HCT116 (cell line): ENCODE measurements at regions not wholly inside any gene's neighbourhood (a gene's known extent, or its start where the extent isn't known, plus 50 kb on each side); places are given as distances from the start of the nearest gene placed in this dataset.

Experiments used
- CBX3 ChIP-seq: IDR thresholded peaks from 2 replicates; pipeline ENCODE4 v1.6.1; 2012; ENCODE audit warnings: low read depth
- CEBPB ChIP-seq: IDR thresholded peaks from 2 replicates; pipeline ENCODE4 v1.6.1; 2012; ENCODE audit warnings: low read depth
- CTCF ChIP-seq, 3 experiments: fragments of 200-600 bp in 1 of 3; sonication (generic) in 1 of 3; IDR thresholded peaks in 2 of 3; conservative IDR thresholded peaks in 1 of 3; 2 replicates each; pipeline ENCODE4 v1.5.1; 2012 to 2017; ENCODE audit warnings: low read depth in 2 of 3, low read length in 2 of 3, antibody characterized with exemption in 1 of 3, borderline replicate concordance in 1 of 3, control low read depth in 1 of 3, mild to moderate bottlenecking in 1 of 3, mixed read lengths in 1 of 3, mixed run types in 1 of 3, moderate library complexity in 1 of 3; ENCODE audit not compliant: insufficient read depth in 1 of 3
- EGR1 ChIP-seq: IDR thresholded peaks from 2 replicates; pipeline ENCODE4 v1.6.1; 2012; ENCODE audit warnings: low read depth
- ELF1 ChIP-seq: IDR thresholded peaks from 2 replicates; pipeline ENCODE4 v1.6.1; 2012; ENCODE audit warnings: low read depth, borderline replicate concordance
- EZH2 ChIP-seq: fragments of 200-600 bp; sonication (generic); IDR thresholded peaks from 2 replicates; pipeline ENCODE4 v1.6.1; 2017; ENCODE audit warnings: antibody characterized with exemption, mixed run types
- EZH2phosphoT487 ChIP-seq: fragments of 200-600 bp; IDR thresholded peaks from 2 replicates; pipeline ENCODE4 v1.6.1; 2018; ENCODE audit warnings: antibody characterized with exemption, borderline replicate concordance
- FOSL1 ChIP-seq: IDR thresholded peaks from 2 replicates; pipeline ENCODE4 v1.6.1; 2012; ENCODE audit warnings: low read depth
- JUND ChIP-seq: IDR thresholded peaks from 2 replicates; pipeline ENCODE4 v1.6.1; 2012
- POLR2A ChIP-seq: IDR thresholded peaks from 2 replicates; pipeline ENCODE4 v1.7.0; 2011; ENCODE audit warnings: borderline replicate concordance; ENCODE audit not compliant: insufficient read depth, insufficient read length; ENCODE audit errors: extremely low read depth
- RAD21 ChIP-seq: IDR thresholded peaks from 2 replicates; pipeline ENCODE4 v1.6.1; 2012; ENCODE audit warnings: low read depth, mild to moderate bottlenecking
- TCF7L2 ChIP-seq: IDR thresholded peaks from 2 replicates; pipeline ENCODE4 v1.7.0; 2011; ENCODE audit warnings: borderline replicate concordance, inconsistent platforms; ENCODE audit not compliant: insufficient read depth, insufficient read length; ENCODE audit errors: extremely low read depth
- YY1 ChIP-seq: IDR thresholded peaks from 2 replicates; pipeline ENCODE4 v1.6.1; 2011; ENCODE audit warnings: low read length, low read depth, moderate library complexity, mild to moderate bottlenecking; ENCODE audit not compliant: insufficient replicate concordance; ENCODE audit errors: extremely low read depth
- ZNF274 ChIP-seq: fragments of 200-500 bp; sonication (Bioruptor generic); IDR thresholded peaks from 2 replicates; pipeline ENCODE4 v1.6.1; 2014; ENCODE audit warnings: mild to moderate bottlenecking, low read depth, low read length, inconsistent platforms

GRCh38 chr5:126129431-126129830 is 293.8 kb upstream of the GRAMD2B start:
- TF ChIP-seq CTCF (IDR thresholded peaks at IDR 0.05 in 2 of 3, conservative IDR thresholded peaks at IDR 0.05 in 1 of 3; ENCODE audit: borderline replicate concordance in 1 of 3, insufficient read depth in 1 of 3, low read depth in 2 of 3, low read length in 2 of 3) (no peak), POLR2A (no peak), EGR1 (no peak), CBX3 (no peak), JUND (no peak), RAD21 (no peak), YY1 (no peak), FOSL1 (no peak), EZH2 (no peak), ZNF274 (no peak), TCF7L2 (no peak), CEBPB (no peak), ELF1 (no peak), EZH2phosphoT487 (no peak)
